ENCODE measurements at regions not wholly inside any gene's neighbourhood (a gene's known extent, or its start where the extent isn't known, plus 50 kb on each side); places are given as distances from the start of the nearest gene placed in this dataset.

DNA sequence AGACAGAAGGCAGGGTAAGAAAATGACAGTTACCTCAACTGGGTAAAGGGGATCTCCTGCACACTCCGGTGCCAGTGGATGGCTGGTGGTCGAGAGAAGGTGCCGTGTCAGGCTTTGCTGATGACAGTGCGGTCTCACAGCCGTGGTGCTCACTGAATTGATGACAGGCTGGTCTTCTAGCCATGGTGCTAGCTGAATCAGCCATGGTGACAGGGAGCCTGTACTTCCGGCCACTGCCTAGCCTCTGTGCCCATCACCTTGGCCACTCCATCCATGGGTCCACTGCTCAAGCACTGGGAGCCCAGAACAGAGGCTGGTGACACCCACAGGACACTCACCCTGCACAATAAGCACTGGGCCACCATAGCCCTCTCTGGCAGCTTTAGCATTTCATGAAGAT, 315.9 kb downstream of the FBXO15 start:
- no peak for DNase-seq
- no peak for ATAC-seq (ENCODE audit: poor library complexity)
- intact Hi-C loops (cut with DNase I) = no loop called here

DNA sequence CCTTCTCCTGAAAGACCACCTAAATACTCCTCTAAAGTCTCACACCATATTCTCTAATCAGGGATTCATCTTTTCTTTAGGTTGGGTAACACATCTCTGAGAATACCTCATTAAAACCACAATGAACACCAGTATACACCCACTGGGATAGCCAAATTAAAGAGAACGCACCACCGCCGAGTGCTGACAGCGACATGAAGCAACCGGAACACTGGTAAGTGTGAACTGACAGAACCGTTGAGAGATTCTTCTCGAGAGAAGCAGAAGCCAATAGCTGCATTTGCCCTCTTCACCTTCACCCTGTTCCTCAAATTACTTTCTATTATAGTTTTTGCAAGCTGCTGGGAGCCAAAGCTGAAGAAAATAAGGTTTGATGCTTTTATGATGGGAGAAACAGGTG, 318.5 kb downstream of the FBXO15 start:
- ATAC-seq (ENCODE audit: poor library complexity) (peak; percentile 94), DNase-seq (peak; percentile 44)
- intact Hi-C loops (cut with DNase I) = no loop called here

DNA sequence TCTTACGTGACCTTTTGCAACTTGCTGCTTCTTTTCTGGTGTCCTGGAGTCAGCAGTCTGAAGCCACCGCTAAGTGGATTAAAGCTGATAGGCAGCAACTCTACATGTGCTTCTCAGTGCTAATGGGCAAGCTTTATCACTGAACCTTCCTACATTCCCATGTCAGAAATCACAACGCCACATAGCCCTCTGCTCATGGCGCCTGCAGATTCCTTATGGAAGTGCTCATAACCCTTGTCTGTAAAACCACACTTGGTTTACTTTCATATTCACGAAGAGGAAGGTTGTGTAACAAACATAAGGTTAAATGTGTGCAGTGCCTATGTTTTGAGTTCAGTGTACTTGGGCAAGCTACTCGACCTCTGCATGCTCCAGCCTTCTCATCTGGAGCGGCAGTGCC, 319.8 kb downstream of the FBXO15 start:
- DNase-seq (no peak), ATAC-seq (ENCODE audit: poor library complexity) (no peak)
- intact Hi-C loops (cut with DNase I) = no loop called here

DNA sequence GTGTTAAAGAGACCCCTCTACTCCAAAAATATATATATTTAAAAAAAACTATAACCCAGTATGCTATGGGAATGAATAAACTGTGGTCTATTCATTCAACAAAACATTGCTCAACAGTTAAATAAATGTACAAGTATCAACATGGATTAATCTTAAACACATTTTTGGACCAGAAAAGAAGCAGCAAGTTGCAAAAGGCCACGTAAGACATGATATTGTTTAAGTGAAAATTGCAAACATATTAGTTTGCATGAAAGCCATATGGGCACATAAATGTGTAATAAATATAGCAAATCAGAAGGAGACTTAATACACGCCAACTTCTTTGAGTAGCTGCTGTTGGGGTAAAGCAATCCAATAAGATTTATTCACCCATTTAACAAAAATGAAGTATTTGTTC, 321.5 kb downstream of the FBXO15 start:
- intact Hi-C loops (cut with DNase I) = no loop called here
- DNase-seq = no peak
- no peak for ATAC-seq (ENCODE audit: poor library complexity)

- no peak for DNase-seq
- ATAC-seq (ENCODE audit: poor library complexity) = no peak
- intact Hi-C loops (cut with DNase I) = no loop called here
Measured at GRCh38 chr18:73824671-73825070, 323.0 kb downstream of the FBXO15 start.

DNA sequence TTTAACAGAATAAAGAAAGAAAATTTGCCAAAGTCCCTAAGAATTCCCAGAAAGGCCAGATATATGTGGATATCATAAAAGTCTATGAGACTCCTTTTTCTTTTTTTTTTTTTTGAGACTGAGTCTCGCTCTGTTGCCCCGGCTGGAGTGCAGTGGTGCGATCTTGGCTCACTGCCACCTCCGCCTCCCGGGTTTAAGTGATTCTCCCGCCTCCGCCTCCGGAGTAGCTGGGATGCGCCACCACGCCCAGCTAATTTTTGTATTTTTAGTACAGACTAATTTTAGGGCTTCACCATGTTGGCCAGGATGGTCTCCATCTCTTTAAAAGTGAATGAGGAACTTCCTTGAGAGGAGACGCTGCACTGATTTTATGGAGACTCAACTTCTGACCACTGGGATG, 335.2 kb downstream of the FBXO15 start:
- DNase-seq (no peak), ATAC-seq (ENCODE audit: poor library complexity) (no peak)
- intact Hi-C loops (cut with DNase I) = no loop called here

DNA sequence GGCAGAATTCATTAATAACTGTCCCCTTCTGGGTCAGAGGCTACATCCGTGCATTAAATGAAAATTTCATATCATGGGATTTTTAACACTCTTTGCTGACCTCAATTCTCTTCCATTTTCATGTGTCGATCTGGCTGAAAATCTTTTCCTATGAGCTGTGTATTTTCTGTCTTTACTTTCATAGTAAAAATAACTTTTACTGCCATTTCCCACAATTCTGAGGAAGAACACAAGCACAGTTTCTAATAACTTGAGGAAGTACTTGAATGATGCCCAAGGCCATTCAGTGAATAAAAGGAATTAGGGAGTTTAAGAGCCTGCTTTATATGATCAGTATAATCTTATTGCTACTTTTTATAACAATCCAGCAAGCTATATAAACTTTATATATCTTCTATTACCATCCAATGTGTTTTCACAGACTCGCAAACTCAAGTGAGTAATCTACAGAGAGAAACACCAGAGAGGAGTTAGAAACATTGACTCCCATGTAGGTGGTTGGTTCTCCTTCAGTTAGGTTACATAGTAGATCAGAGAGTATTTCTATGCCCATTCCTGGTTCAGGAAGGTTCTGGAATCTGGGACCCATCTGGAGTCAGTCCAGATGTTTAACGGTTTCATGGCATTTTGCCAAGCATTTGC, 340.0 kb downstream of the FBXO15 start:
- no peak for ATAC-seq (ENCODE audit: poor library complexity)
- intact Hi-C loops (cut with DNase I) = no loop called here
- no peak for DNase-seq

GRCh38 chr18:73805991-73806390, 341.6 kb downstream of the FBXO15 start:
- intact Hi-C loops (cut with DNase I) = no loop called here
- DNase-seq = no peak
- ATAC-seq (ENCODE audit: poor library complexity) = no peak

- intact Hi-C loops (cut with DNase I) = no loop called here
- DNase-seq (no peak), ATAC-seq (ENCODE audit: poor library complexity) (no peak)
Measured at GRCh38 chr18:73797419-73797818, 350.2 kb downstream of the FBXO15 start.

GRCh38 chr18:73793386-73793785, 354.2 kb downstream of the FBXO15 start:
- DNase-seq = no peak
- no peak for ATAC-seq (ENCODE audit: poor library complexity)
- intact Hi-C loops (cut with DNase I) = no loop called here

- ATAC-seq (ENCODE audit: poor library complexity) = no peak
Measured at GRCh38 chr18:73791081-73791480, 356.6 kb downstream of the FBXO15 start.

GRCh38 chr18:73790587-73790986, 357.0 kb downstream of the FBXO15 start:
- ATAC-seq (ENCODE audit: poor library complexity) (no peak), DNase-seq (no peak)
- intact Hi-C loops (cut with DNase I) = no loop called here

More at GRCh38 chr18:73791081-73791480, 356.6 kb downstream of the FBXO15 start:
- intact Hi-C loops (cut with DNase I) = no loop called here
- no peak for DNase-seq

- ATAC-seq (ENCODE audit: poor library complexity) = no peak
- no peak for DNase-seq
- intact Hi-C loops (cut with DNase I) = no loop called here
Measured at GRCh38 chr18:73787316-73787715, 360.3 kb downstream of the FBXO15 start.

GRCh38 chr18:73785300-73785699, 362.3 kb downstream of the FBXO15 start:
- intact Hi-C loops (cut with DNase I) = no loop called here
- ATAC-seq (ENCODE audit: poor library complexity) = no peak
- DNase-seq = no peak

- ATAC-seq (ENCODE audit: poor library complexity) = no peak
- DNase-seq = no peak
- intact Hi-C loops (cut with DNase I) = no loop called here
Measured at GRCh38 chr18:73784853-73785252, 362.8 kb downstream of the FBXO15 start.

GRCh38 chr18:73782405-73782804, 365.2 kb downstream of the FBXO15 start:
- DNase-seq = no peak
- intact Hi-C loops (cut with DNase I) = no loop called here
- no peak for ATAC-seq (ENCODE audit: poor library complexity)

GRCh38 chr18:73780218-73780617, 367.4 kb downstream of the FBXO15 start:
- no peak for ATAC-seq (ENCODE audit: poor library complexity)
- intact Hi-C loops (cut with DNase I) = no loop called here
- no peak for DNase-seq

DNA sequence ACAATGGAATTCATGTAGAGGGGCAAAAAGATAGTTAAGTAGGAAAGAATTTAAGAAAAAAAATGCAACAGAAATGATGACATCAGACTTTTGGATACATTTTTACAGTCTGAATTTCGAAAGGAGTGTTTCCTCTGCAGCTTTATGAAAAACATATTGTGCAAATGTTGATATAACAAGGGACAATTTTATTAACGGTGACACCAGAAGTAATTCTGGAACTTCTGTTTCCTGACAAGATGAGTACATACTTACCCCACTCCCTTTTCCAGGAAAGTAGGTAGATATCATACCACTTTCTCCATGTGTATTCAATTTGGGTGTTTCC, 369.6 kb downstream of the FBXO15 start:
- no peak for DNase-seq
- intact Hi-C loops (cut with DNase I) = no loop called here
- no peak for ATAC-seq (ENCODE audit: poor library complexity)

GRCh38 chr18:73777356-73778031, 370.1 kb downstream of the FBXO15 start:
- DNase-seq = no peak

DNA sequence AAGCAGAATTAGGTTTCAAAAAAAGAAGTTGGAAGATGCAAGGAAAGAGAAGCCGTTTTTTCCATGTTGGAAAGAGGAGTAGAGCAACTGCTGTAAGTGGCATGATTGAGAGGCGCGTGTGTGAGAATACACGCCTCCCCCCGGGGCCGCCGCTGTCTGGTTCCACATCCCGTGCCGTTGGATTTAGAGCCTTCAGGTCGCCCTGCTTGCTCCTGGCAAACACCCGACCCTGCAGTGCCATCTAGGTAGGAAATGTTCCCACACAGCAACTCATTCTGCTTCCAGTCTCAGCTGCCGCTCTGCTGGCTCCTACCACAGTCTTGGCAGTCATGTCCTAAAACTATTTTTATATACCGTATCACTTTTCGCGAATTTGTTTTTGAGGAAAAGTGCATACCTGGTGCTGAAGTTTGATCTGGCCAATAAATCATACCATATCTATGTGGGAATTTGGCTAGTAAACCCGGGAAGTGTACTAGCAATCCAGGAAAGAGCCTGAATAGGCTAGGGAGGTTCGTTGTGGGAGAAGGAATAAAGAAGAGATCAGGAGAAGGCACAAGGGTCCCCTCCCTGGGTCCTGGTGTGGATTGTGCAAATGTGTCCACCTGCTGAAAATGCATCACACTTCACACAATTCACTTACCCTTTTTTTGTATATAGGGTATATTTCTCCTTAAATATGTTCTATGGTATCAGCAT, 372.7 kb downstream of the FBXO15 start:
- intact Hi-C loops (cut with DNase I) = no loop called here
- peak; percentile 44 for DNase-seq
- no peak for ATAC-seq (ENCODE audit: poor library complexity)

More at GRCh38 chr18:73777356-73778031, 370.1 kb downstream of the FBXO15 start:
- intact Hi-C loops (cut with DNase I) = no loop called here
- no peak for ATAC-seq (ENCODE audit: poor library complexity)

Data from Right ventricle myocardium superior (tissue), 1 donor.